T47D (cell line): ENCODE measurements at regions not wholly inside any gene's neighbourhood (a gene's known extent, or its start where the extent isn't known, plus 50 kb on each side); places are given as distances from the start of the nearest gene placed in this dataset.
A peak's percentile ranks its signal among the peaks of the same experiment; 100 is the strongest.
"Not testable (repeated sequence)": the region's sequence is repeated elsewhere in the genome, so short reads cannot be mapped to it uniquely, and the experiment has no call there.

Experiments
- DNase-seq, 2 experiments: peaks; one replicate each; pipeline versions ENCODE4 v3.0.0 to v3.0.0-alpha.2; 2011 to 2012; ENCODE audit warnings: low read depth in 1 of 2, low spot score in 1 of 2
- JUND ChIP-seq: IDR thresholded peaks from 2 replicates; pipeline ENCODE4 v1.6.1; 2012; ENCODE audit warnings: low read depth
- in situ Hi-C: cut with HindIII; loops from 2 replicates; pipeline ENCODE4 v1.10.0; 2016; ENCODE audit warnings: low sequenced_read_pairs, low pct_unique_long_range_greater_than_20kb

DNA sequence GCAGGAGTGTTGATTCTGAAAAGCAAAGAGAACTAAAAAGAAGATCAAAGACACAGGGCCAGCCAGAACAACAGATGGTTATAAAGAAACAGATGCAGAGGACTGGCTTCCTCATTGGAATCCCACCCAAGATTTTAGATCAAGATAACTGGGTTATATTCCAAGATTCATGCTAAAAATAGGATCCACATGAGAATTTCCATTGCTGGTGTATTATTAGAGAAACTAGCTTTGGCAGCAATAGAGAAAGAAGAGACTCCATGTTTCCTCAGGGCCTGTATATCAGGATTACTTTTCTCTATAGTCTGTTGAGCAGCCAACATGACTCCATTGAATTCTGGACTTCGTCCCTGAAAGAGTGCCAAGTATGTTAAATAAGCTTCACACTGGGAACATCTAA lies 367.3 kb downstream of the TUSC1 start:
- TF ChIP-seq JUND = no peak
- DNase-seq = no peak
- in situ Hi-C loops = no loop called here

DNA sequence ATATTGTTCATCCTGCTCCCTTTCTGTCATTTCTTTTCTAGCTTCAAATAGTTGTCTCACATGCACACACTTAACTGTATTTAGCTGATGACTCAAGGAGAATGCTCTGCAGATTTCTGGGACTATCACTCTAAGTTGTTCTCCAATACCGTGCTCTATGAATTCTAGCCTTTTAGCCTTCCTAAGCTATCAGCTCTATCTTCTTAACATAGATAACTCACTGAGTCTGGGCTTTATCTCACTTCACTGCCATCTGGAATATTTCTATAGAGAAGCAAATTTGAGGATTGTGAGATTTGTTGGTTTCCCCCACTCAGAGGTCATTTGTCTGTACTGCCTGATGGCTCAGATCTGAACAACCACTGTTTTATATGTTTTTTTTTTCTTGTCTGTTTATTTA lies 369.7 kb downstream of the TUSC1 start:
- TF ChIP-seq JUND = no peak
- DNase-seq = no peak
- in situ Hi-C loops = no loop called here

GRCh38 chr9:25302601-25303000 lies 375.6 kb downstream of the TUSC1 start:
- TF ChIP-seq JUND = no peak
- DNase-seq = no peak
- in situ Hi-C loops = no loop called here

DNA sequence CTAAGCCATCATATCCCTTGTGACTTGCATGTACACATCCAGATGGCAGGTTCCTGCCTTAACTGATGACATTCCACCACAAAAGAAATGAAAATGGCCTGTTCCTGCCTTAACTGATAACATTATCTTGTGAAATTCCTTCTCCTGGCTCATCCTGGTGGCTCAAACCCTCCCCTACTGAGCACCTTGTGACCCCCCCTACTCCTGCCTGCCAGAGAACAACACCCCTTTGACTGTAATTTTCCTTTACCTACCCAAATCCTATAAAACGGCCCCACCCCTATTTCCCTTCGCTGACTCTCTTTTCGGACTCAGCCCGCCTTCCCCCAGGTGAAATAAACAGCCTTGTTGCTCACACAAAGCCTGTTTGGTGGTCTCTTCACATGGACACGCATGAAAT lies 390.0 kb downstream of the TUSC1 start:
- in situ Hi-C loops, DNase-seq: not testable (repeated sequence)

DNA sequence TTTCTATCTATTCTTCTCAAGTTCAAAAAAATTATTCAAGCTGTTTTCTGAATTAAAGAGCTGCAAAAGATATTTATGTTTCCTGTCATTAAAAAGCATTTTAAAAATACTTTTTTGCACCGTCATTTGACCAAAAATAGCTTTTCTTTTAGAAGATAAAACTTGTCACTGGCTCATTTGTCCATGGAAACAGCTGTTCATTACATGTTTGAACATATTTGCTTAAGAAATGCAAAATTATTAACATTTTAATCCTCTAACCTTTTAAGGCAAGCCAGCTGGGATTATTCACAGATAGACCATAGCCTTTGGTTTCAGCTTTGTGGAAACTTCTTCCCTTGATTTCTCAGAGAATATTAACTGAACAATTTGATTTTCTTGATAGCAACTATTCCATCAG lies 393.9 kb downstream of the TUSC1 start:
- no peak for DNase-seq
- in situ Hi-C loops = no loop called here

DNA sequence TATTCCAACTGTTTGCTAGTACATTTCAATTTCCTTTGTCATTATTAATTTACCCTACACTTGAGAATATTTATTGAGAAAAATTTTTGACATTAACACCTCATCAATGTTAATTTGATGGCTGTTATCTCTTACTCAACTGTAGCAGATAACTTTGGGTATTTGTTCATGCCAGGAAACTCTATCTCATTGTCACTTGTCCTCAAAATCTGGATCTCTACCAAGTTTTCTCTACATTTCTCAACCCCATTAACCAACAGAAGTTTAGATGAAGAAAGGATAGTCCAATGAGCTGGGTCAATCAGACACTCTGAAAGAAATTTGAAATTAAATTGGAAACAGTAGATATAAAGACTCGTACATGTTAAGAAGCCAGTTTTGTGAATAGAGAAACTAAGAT lies 395.3 kb downstream of the TUSC1 start:
- no peak for DNase-seq
- no peak for TF ChIP-seq JUND
- in situ Hi-C loops = no loop called here

More for the DNA sequence above, 393.9 kb downstream of the TUSC1 start:
- no peak for TF ChIP-seq JUND

DNA sequence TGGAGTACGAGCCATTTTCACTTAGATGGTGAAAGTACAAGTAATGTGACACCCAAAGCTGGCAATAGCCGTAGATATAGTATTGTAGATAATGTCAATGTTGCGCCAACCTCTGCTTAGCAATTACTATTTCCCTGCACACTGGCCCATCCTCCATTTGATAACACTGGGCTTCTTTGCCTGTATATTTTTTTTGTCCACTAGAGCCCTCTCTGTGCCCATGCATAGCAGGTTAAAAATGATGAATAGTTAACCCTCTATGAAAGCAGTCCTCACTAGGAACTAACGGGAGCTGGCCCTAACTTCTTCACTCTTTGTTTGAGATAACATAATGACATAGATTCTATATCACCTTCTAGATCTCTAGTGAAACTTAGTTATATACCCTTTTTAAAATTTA lies 416.8 kb downstream of the TUSC1 start:
- TF ChIP-seq JUND = no peak
- DNase-seq = peak in 1 of 2 experiments; percentile 2
- in situ Hi-C loops = no loop called here

- in situ Hi-C loops = no loop called here
- TF ChIP-seq JUND = no peak
- no peak for DNase-seq
These were observed 418.2 kb downstream of the TUSC1 start for GRCh38 chr9:25260046-25260445.

DNA sequence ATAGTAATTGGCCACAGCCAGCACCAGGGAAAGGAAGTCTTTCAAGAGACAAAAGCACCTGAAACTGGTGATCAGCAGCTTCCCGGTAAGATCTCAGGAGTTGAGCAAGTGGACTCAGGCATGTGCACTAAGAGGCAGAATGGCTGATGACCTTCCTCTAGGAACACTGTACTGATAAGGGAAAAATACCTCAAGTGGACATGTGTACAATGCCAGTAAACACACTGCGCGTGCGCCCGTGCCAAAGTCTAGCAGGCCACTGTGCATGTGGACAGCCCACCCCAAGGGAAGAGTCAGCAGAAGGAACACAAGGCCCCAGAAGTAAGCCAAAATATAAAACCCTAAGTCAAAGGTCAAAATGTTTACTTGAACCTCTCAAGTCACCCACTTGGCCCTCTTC lies 423.0 kb downstream of the TUSC1 start:
- in situ Hi-C loops = no loop called here
- TF ChIP-seq JUND = no peak
- DNase-seq = no peak

DNA sequence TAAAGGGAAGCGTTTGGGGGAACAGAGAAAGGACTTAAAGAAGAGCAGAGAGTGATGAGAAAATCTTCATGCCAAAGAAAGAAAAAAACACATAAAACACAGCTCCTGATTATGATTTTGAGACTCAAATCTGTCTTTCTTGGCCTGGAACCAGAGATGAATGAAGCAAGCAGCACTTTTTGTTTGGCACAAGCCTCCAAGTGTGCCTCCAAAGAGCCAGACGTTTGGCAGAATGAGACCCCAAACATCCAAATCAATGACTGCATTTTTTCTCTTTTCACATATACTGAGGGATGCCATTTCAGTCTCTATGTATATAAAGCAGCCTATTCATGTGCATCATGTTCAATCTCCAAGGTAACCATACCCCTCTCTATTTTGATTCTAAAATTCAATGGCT lies 424.2 kb downstream of the TUSC1 start:
- no peak for TF ChIP-seq JUND
- no peak for DNase-seq
- in situ Hi-C loops = no loop called here

DNA sequence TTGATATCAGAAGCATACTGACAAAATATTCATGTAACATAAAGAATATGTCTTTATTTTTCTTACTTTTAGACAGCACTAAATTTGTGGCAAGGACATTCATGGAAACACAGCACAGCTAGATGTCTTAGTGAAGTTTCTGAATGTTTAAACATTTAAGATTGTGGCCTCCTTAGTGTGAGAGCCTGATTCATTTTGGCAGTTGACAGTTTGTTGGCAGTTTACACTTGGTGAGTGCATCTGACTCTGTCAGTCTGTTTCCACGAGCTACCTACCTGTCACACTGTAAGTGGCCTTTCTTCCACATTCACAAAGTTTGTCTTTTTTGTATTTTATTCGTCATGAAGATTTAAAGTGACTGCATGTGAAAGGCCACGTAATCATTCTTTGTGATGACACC lies 436.8 kb downstream of the TUSC1 start:
- no peak for DNase-seq
- TF ChIP-seq JUND = no peak

GRCh38 chr9:25226901-25227686 lies 451.1 kb downstream of the TUSC1 start:
- in situ Hi-C loops = no loop called here
- no peak for TF ChIP-seq JUND
- no peak for DNase-seq

More for the DNA sequence above, 436.8 kb downstream of the TUSC1 start:
- in situ Hi-C loops = no loop called here

DNA sequence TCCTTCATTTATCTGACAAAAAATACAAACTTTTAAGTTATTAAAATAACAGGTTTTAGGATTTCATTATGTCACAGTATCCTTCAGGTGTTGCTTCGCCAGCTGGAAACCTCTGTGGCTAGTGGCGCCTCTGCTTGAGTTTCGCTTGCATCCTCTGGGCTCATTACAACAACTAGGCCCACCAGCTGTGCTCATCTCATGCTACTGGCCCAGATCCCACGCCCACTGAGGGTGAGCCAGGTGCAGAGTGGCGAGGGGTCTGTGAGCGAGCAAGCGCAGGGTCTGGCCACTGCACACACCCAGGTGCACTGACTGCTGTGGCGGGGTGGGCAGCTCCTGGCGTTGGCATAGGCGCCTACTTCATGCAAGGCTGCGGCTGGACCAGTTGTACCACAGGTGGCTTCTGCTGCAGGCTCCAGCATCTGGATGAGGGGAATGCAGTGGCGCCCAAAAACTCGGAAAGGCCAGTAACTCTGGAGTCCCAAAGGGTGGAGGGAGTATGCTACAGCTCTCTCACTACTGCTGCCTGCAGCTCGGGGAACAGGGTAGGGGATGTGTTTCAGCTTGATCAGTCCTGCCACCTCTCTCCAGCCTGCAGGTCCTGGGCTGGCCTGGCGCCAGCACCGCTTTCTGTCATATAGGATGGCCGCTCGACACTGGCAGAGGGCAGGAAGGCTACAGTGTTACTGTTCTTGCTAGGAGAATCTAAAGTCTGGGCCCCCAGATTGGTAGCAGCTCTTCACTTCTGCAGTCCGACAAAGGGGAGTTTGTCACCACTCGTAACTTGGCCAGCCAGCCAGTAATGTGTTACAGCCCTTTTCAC lies 452.1 kb downstream of the TUSC1 start:
- no peak for DNase-seq
- in situ Hi-C loops = no loop called here
- TF ChIP-seq JUND = no peak
